Stimulated activated naive B cell treated with anti-CD40 and anti-IgM and Interleukin-4, amounts not matched to agents 10 μg/mL and 1 μg/mL and 100 μg/mL, for 72 hours (primary cell): ENCODE measurements at regions not wholly inside any gene's neighbourhood (a gene's known extent, or its start where the extent isn't known, plus 50 kb on each side); places are given as distances from the start of the nearest gene placed in this dataset.
"Not testable (repeated sequence)": the region's sequence is repeated elsewhere in the genome, so short reads cannot be mapped to it uniquely, and the experiment has no call there.

Experiments used
- ATAC-seq, 2 donors: fragments of 150-1000 bp; cut with Tn5 transposase; replicated peaks; 2 replicates each; pipeline ENCODE4 v1.10.0; 2021; ENCODE audit warnings: moderate library complexity in 1 of 2
- DNase-seq: peaks from one replicate; pipeline ENCODE4 v3.0.0; 2021
- H3K27ac Mint-ChIP-seq: one replicate; pipeline ENCODE4 v1.8.0; 2022; ENCODE audit warnings: mild to moderate bottlenecking, mixed read lengths
- H3K27me3 Mint-ChIP-seq, 2 donors: one replicate each; pipeline ENCODE4 v1.8.0; 2022; ENCODE audit warnings: mixed read lengths in 2 of 2
- H3K36me3 Mint-ChIP-seq, 2 donors: one replicate each; pipeline ENCODE4 v1.8.0; 2022; ENCODE audit warnings: mixed read lengths in 2 of 2, mild to moderate bottlenecking in 1 of 2
- H3K4me1 Mint-ChIP-seq, 2 donors: one replicate each; pipeline ENCODE4 v1.8.0; 2022; ENCODE audit warnings: mixed read lengths in 2 of 2, mild to moderate bottlenecking in 1 of 2
- H3K4me3 Mint-ChIP-seq, 2 donors: one replicate each; pipeline ENCODE4 v1.8.0; 2022; ENCODE audit warnings: mild to moderate bottlenecking in 2 of 2, mixed read lengths in 2 of 2, moderate library complexity in 1 of 2
- H3K9me3 Mint-ChIP-seq, 2 donors: one replicate each; pipeline ENCODE4 v1.8.0; 2022; ENCODE audit warnings: mixed read lengths in 2 of 2, mild to moderate bottlenecking in 1 of 2

DNA sequence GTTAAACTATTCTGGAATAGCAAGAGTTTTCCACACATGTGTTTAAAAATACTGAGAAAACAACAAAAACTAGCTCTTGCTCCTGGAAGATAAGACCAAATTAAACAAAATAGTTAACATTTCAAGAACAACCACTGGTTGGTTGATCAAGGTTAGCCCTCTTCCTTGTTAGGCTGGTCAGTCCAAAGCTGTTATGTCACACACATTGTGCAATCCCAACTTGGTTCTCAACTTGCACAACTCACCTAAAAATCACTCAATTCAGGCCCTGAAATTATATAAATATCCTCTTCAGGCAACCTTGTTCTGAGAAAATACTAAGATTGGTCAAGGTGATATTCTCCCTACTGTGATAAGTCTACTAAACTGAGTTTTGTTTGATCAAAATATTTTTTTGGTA lies 169.7 kb upstream of the LRP1B start:
- Mint-ChIP-seq H3K27me3 (peaks cover 0 to 4% of the 10 kb centered on the region in 2 donors), H3K9me3 (peaks cover 0 to 2% of the 10 kb centered on the region in 2 donors), H3K36me3 (no peaks in the 10 kb centered on the region), H3K27ac (no peak overlapping the region), H3K4me3 (no peak overlapping the region), H3K4me1 (no peaks in the 10 kb centered on the region)
- DNase-seq: no peak
- ATAC-seq: no peak

GRCh38 chr2:142299021-142299420 lies 168.2 kb upstream of the LRP1B start:
- peaks cover 0 to 6% of the 10 kb centered on the region in 2 donors for H3K27me3 Mint-ChIP-seq
- peaks cover 0 to 3% of the 10 kb centered on the region in 2 donors for H3K9me3 Mint-ChIP-seq
- no peaks in the 10 kb centered on the region for H3K36me3 Mint-ChIP-seq
- H3K4me3 Mint-ChIP-seq: no peak overlapping the region
- H3K27ac Mint-ChIP-seq: no peak overlapping the region
- no peaks in the 10 kb centered on the region for H3K4me1 Mint-ChIP-seq
- ATAC-seq: no peak
- no peak for DNase-seq

- Mint-ChIP-seq H3K9me3 (peaks cover 0 to 3% of the 10 kb centered on the region in 2 donors), H3K27me3 (peaks cover 0 to 6% of the 10 kb centered on the region in 2 donors), H3K4me1 (no peaks in the 10 kb centered on the region), H3K4me3 (no peak overlapping the region), H3K36me3 (no peaks in the 10 kb centered on the region), H3K27ac (no peak overlapping the region)
- DNase-seq: no peak
- no peak for ATAC-seq
Observed at GRCh38 chr2:142294225-142294624, 163.4 kb upstream of the LRP1B start.

GRCh38 chr2:142291969-142292368 lies 161.2 kb upstream of the LRP1B start:
- peaks cover 0 to 3% of the 10 kb centered on the region in 2 donors for H3K9me3 Mint-ChIP-seq
- no peak overlapping the region for H3K27ac Mint-ChIP-seq
- no peak for DNase-seq
- H3K36me3 Mint-ChIP-seq: no peaks in the 10 kb centered on the region
- peaks cover 0 to 6% of the 10 kb centered on the region in 2 donors for H3K27me3 Mint-ChIP-seq
- no peak for ATAC-seq
- H3K4me1 Mint-ChIP-seq: no peaks in the 10 kb centered on the region
- H3K4me3 Mint-ChIP-seq: no peak overlapping the region

- Mint-ChIP-seq H3K27ac (no peak overlapping the region), H3K27me3 (peaks cover 0 to 6% of the 10 kb centered on the region in 2 donors), H3K4me3 (no peak overlapping the region), H3K9me3 (peaks cover 0 to 3% of the 10 kb centered on the region in 2 donors), H3K4me1 (no peaks in the 10 kb centered on the region), H3K36me3 (no peaks in the 10 kb centered on the region)
- DNase-seq (no peak), ATAC-seq (no peak)
Observed at GRCh38 chr2:142290931-142291330, 160.1 kb upstream of the LRP1B start.

DNA sequence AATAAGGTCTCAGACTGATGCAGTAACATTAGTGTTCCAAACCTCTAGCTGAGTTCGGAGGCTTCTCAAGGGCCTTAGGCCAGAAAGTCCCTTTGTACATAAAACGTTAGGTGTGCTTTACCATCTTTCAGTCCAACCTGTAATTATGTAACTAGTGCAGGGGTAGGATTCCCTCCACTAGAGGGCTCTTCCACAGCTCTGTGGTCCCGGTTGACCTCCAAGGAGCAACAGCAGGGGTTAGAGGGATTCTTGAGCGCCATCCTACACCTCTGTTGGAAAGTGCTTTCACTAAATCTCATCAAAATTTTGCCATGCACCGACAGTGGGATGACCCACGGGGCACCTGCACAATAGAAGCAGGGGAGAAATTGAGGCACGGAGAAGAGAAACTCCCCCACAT lies 155.8 kb upstream of the LRP1B start:
- no peaks in the 10 kb centered on the region for H3K9me3 Mint-ChIP-seq
- no peaks in the 10 kb centered on the region for H3K27me3 Mint-ChIP-seq
- no peak for DNase-seq
- ATAC-seq: peak in 1 of 2 donors; percentile 52
- H3K36me3 Mint-ChIP-seq: no peaks in the 10 kb centered on the region
- no peak overlapping the region for H3K4me3 Mint-ChIP-seq
- H3K27ac Mint-ChIP-seq: no peak overlapping the region
- H3K4me1 Mint-ChIP-seq: no peaks in the 10 kb centered on the region

DNA sequence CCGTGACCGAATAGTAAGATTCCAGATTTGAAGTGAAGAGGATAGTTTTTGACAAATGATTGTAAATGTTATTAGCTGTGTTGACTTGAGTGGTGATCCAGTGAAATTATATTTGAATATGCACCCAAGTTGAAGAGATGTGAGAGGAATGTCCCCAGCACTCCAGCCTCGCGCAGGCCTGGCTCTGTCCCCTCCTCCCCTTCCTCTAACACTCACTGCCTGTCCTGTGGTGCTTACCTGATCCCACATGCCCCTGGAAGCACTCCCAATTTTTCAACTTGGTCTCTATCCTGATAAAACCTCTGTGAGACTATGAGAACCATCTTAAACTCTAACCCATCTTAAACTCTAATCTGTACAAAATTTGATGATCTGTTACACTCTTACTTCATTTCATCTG lies 154.7 kb upstream of the LRP1B start:
- H3K27me3 Mint-ChIP-seq: no peaks in the 10 kb centered on the region

DNA sequence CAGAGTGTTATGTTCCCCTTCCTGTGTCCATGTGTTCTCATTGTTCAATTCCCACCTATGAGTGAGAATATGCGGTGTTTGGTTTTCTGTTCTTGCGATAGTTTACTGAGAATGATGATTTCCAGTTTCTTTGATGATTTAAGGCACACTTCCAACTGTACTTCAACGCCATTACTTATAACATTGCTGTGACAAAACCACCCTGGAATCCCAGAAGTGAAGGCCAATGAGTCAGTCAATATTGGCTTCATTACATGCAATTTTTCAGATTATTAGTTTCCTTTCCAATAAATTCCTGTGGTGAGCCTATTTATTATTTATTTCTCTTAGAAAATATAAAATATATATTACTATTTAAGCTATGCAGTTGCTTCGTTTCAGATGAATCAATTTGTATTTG lies 153.5 kb upstream of the LRP1B start:
- H3K27ac Mint-ChIP-seq, H3K9me3 Mint-ChIP-seq, ATAC-seq, DNase-seq, H3K27me3 Mint-ChIP-seq, H3K4me3 Mint-ChIP-seq, H3K36me3 Mint-ChIP-seq, H3K4me1 Mint-ChIP-seq: not testable (repeated sequence)

More for the DNA sequence above, 154.7 kb upstream of the LRP1B start:
- Mint-ChIP-seq H3K9me3 (no peaks in the 10 kb centered on the region), H3K4me3 (no peak overlapping the region), H3K36me3 (no peaks in the 10 kb centered on the region), H3K27ac (no peak overlapping the region), H3K4me1 (no peaks in the 10 kb centered on the region)
- ATAC-seq (no peak), DNase-seq (no peak)

DNA sequence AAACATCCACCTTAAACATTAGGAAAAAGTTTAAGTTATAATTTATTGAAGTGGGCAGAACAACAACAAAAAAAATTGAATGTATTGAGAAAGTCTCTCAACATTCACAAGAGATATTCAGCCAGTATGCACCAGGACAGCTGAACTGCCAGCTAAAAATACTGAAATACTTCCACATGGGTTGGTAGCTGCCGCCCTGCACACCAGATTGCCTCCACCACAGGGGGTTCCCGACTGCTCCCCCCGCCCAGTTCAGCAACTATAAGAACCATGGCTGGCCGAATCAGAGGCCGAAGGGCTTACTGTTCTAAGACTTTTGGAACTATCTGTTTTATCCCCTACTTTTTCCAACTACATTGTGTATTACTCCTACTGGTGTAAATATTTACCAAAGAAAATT lies 150.0 kb upstream of the LRP1B start:
- peaks cover 4% of the 10 kb centered on the region in 2 donors for H3K9me3 Mint-ChIP-seq
- H3K4me1 Mint-ChIP-seq: no peaks in the 10 kb centered on the region
- no peaks in the 10 kb centered on the region for H3K36me3 Mint-ChIP-seq
- ATAC-seq (no peak), DNase-seq (no peak)
- no peaks in the 10 kb centered on the region for H3K27me3 Mint-ChIP-seq
- H3K4me3 Mint-ChIP-seq: no peak overlapping the region
- no peak overlapping the region for H3K27ac Mint-ChIP-seq

- H3K27ac Mint-ChIP-seq: no peak overlapping the region
- H3K4me3 Mint-ChIP-seq: no peak overlapping the region
- no peaks in the 10 kb centered on the region for H3K4me1 Mint-ChIP-seq
- no peaks in the 10 kb centered on the region for H3K27me3 Mint-ChIP-seq
- ATAC-seq (no peak), DNase-seq (no peak)
- peaks cover 0 to 1% of the 10 kb centered on the region in 2 donors for H3K9me3 Mint-ChIP-seq
- no peaks in the 10 kb centered on the region for H3K36me3 Mint-ChIP-seq
Observed at GRCh38 chr2:142270990-142271389, 140.2 kb upstream of the LRP1B start.

DNA sequence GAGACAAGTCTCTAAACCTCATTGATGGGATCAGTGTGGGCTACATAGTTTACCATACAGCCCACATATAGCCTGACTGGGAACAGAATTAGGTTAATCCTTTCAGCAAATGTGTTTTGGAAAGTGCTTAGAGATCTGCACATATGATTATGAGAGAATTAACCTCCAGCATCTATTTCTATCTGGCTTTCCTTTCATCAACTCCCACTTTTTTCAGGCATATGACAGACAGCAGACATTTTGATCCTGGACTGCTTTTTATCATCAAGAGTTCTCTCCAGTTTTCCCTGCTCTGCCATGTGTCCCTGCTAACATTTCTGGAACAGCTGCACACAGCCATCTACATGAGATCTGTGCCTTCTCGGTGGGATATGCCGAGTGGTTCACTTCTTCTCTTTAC lies 139.5 kb upstream of the LRP1B start:
- H3K4me1 Mint-ChIP-seq: no peaks in the 10 kb centered on the region
- no peak overlapping the region for H3K4me3 Mint-ChIP-seq
- DNase-seq (no peak), ATAC-seq (no peak)
- no peaks in the 10 kb centered on the region for H3K36me3 Mint-ChIP-seq
- no peaks in the 10 kb centered on the region for H3K27me3 Mint-ChIP-seq
- no peak overlapping the region for H3K27ac Mint-ChIP-seq
- peaks cover 0 to 1% of the 10 kb centered on the region in 2 donors for H3K9me3 Mint-ChIP-seq

GRCh38 chr2:142259356-142259755 lies 128.5 kb upstream of the LRP1B start:
- peaks cover 6 to 11% of the 10 kb centered on the region in 2 donors for H3K9me3 Mint-ChIP-seq
- no peak overlapping the region for H3K4me3 Mint-ChIP-seq
- H3K27ac Mint-ChIP-seq: no peak overlapping the region
- H3K36me3 Mint-ChIP-seq: no peaks in the 10 kb centered on the region
- ATAC-seq (no peak), DNase-seq (no peak)
- peaks cover 0 to 4% of the 10 kb centered on the region in 2 donors for H3K4me1 Mint-ChIP-seq
- peaks cover 6 to 39% of the 10 kb centered on the region in 2 donors for H3K27me3 Mint-ChIP-seq

- DNase-seq (no peak), ATAC-seq (peak; percentile 39 to 55)
- no peak overlapping the region for H3K4me3 Mint-ChIP-seq
- peaks cover 0 to 7% of the 10 kb centered on the region in 2 donors for H3K9me3 Mint-ChIP-seq
- H3K27ac Mint-ChIP-seq: no peak overlapping the region
- peaks cover 0 to 11% of the 10 kb centered on the region in 2 donors for H3K4me1 Mint-ChIP-seq
- peaks cover 0 to 22% of the 10 kb centered on the region in 2 donors for H3K27me3 Mint-ChIP-seq
- no peaks in the 10 kb centered on the region for H3K36me3 Mint-ChIP-seq
Observed at GRCh38 chr2:142254031-142254430, 123.2 kb upstream of the LRP1B start.

GRCh38 chr2:142241016-142241415 lies 110.2 kb upstream of the LRP1B start:
- Mint-ChIP-seq H3K9me3 (no peaks in the 10 kb centered on the region), H3K36me3 (no peaks in the 10 kb centered on the region), H3K27me3 (peaks cover 0 to 8% of the 10 kb centered on the region in 2 donors), H3K4me1 (no peaks in the 10 kb centered on the region), H3K27ac (no peak overlapping the region), H3K4me3 (no peak overlapping the region)
- no peak for DNase-seq
- ATAC-seq: no peak

DNA sequence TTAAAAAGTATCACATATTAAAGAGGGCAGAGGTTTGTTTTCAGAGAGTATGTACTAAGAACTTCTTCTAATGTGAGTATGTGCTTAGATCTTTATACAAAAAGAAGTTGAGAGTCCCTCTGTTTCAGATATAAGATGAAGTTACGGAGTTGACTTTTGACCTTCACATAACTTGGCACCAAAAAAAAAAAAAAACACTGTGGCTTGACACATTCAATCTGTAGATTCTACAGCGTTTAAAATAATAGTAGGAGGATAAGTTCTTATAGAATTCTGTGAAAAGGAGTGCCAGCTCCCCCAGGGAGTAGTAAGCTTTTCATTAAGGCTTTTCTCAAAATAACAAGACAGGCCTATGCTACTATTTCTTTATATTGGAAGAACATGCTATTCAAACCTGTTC lies 105.4 kb upstream of the LRP1B start:
- H3K9me3 Mint-ChIP-seq: no peaks in the 10 kb centered on the region

DNA sequence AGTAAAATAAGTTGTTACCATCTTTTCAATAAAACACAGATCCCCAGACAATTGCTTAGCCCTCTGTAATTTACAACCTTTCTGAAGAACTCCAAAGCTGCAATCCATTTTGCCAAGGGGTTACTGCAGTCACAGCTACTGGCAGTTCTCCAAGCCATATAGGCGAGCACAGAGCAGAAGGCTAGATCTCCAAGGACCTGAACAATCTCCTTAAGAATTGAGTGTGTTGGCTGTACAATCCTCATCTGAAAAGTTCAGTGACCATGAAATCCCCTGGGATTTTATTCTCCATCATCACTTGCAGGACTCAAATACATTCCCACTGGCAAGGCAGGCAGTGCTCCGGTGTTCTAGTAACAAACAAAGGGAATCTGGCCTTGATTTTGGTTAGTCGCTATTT lies 103.9 kb upstream of the LRP1B start:
- no peak overlapping the region for H3K27ac Mint-ChIP-seq
- H3K4me1 Mint-ChIP-seq: no peaks in the 10 kb centered on the region
- ATAC-seq: no peak

More for the DNA sequence above, 105.4 kb upstream of the LRP1B start:
- ATAC-seq: no peak
- H3K27ac Mint-ChIP-seq: no peak overlapping the region
- no peaks in the 10 kb centered on the region for H3K27me3 Mint-ChIP-seq
- H3K36me3 Mint-ChIP-seq: no peaks in the 10 kb centered on the region
- DNase-seq: no peak
- H3K4me3 Mint-ChIP-seq: no peak overlapping the region
- no peaks in the 10 kb centered on the region for H3K4me1 Mint-ChIP-seq

More for the DNA sequence above, 103.9 kb upstream of the LRP1B start:
- Mint-ChIP-seq H3K4me3 (no peak overlapping the region), H3K36me3 (no peaks in the 10 kb centered on the region), H3K9me3 (no peaks in the 10 kb centered on the region), H3K27me3 (no peaks in the 10 kb centered on the region)
- DNase-seq: no peak
